H1 (cell line): ENCODE measurements at regions not wholly inside any gene's neighbourhood (a gene's known extent, or its start where the extent isn't known, plus 50 kb on each side); places are given as distances from the start of the nearest gene placed in this dataset.

Experiments
- ATF3 ChIP-seq: IDR thresholded peaks from 2 replicates; pipeline ENCODE4 v1.6.1; 2011; ENCODE audit warnings: low read depth, mild to moderate bottlenecking, low read length; ENCODE audit not compliant: insufficient read depth
- BRCA1 ChIP-seq: IDR thresholded peaks from 2 replicates; pipeline ENCODE4 v1.6.1; 2012; ENCODE audit warnings: low read depth, low read length, improper control_type of control experiment
- CEBPB ChIP-seq: IDR thresholded peaks from 2 replicates; pipeline ENCODE4 v1.6.1; 2012; ENCODE audit warnings: low read depth, low read length
- CHD7 ChIP-seq: fragments of 300-600 bp; sonication (generic); IDR thresholded peaks from 2 replicates; pipeline ENCODE4 v1.7.1; 2012; ENCODE audit warnings: low read length, moderate library complexity, mild to moderate bottlenecking, inconsistent platforms; ENCODE audit not compliant: insufficient replicate concordance
- HDAC6 ChIP-seq: IDR thresholded peaks from one replicate; pipeline ENCODE4 v1.7.1; 2012; ENCODE audit warnings: low read depth, mild to moderate bottlenecking, inconsistent platforms, low read length, moderate library complexity
- PHF8 ChIP-seq: fragments of 200-600 bp; sonication (generic); conservative IDR thresholded peaks from 2 replicates; pipeline ENCODE4 v1.7.1; 2012; ENCODE audit warnings: low read depth, mild to moderate bottlenecking, inconsistent platforms, low read length, moderate library complexity
- RAD21 ChIP-seq, 2 experiments: IDR thresholded peaks in 1 of 2; conservative IDR thresholded peaks in 1 of 2; 2 replicates each; pipeline ENCODE4 v1.6.1; 2011; ENCODE audit warnings: low read depth in 2 of 2, low read length in 2 of 2, improper control_type of control experiment in 1 of 2, inconsistent platforms in 1 of 2, mild to moderate bottlenecking in 1 of 2, moderate library complexity in 1 of 2
- USF2 ChIP-seq: IDR thresholded peaks from 2 replicates; pipeline ENCODE4 v1.6.1; 2011; ENCODE audit warnings: low read length, improper control_type of control experiment

GRCh38 chr5:135266303-135266635, 132.8 kb downstream of the MACROH2A1 start (continued):
- TF ChIP-seq CHD7 (no peak), PHF8 (no peak), HDAC6 (no peak), BRCA1 (no peak), RAD21 (IDR thresholded peaks at IDR 0.05 in 1 of 2, conservative IDR thresholded peaks at IDR 0.05 in 1 of 2; ENCODE audit: low read depth in 2 of 2, low read length in 2 of 2) (no peak), ATF3 (no peak), USF2 (no peak), CEBPB (no peak)
